Head of caudate nucleus (tissue), 42 donors: ENCODE measurements at regions not wholly inside any gene's neighbourhood (a gene's known extent, or its start where the extent isn't known, plus 50 kb on each side); places are given as distances from the start of the nearest gene placed in this dataset.
"Not testable (repeated sequence)": the region's sequence is repeated elsewhere in the genome, so short reads cannot be mapped to it uniquely, and the experiment has no call there.

ENCODE experiments used
- DNase-seq, 42 donors: peaks; one replicate each; pipeline versions ENCODE4 v3.0.0 to v3.0.0-alpha.2; 2020 to 2021; ENCODE audit warnings: mixed read lengths in 7 of 42
- intact Hi-C: fragments of 100-400 bp; cut with DNase I; formaldehyde crosslinking; loops from one replicate; pipeline ENCODE4 v1.15.0; 2022

GRCh38 chr3:154921351-154921750 is 158.8 kb upstream of the MME start:
- intact Hi-C loops = no loop called here

GRCh38 chr3:154919226-154919625 is 160.9 kb upstream of the MME start:
- intact Hi-C loops = no loop called here
- no peak for DNase-seq

More at GRCh38 chr3:154921351-154921750, 158.8 kb upstream of the MME start:
- no peak for DNase-seq

DNA sequence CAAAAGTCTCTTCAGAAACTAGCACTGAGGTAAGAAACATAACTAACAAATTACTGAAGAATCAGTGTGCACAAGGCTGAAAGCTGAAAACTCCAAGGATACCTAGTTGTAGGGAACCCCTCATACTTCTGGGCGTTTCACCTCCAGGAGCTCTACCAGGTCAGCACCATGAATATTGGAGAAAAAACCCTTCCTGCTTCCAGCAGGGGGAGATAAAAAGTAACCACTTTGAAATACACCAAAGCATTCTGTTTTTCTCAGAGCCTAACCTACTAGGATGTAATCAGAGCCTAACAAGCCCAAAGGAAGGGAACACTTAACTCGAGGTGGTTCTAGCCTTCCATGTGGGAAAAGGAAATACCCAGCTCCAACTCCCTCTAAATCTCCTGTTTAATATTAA is 175.8 kb upstream of the MME start:
- intact Hi-C loops = no loop called here
- DNase-seq = no peak

DNA sequence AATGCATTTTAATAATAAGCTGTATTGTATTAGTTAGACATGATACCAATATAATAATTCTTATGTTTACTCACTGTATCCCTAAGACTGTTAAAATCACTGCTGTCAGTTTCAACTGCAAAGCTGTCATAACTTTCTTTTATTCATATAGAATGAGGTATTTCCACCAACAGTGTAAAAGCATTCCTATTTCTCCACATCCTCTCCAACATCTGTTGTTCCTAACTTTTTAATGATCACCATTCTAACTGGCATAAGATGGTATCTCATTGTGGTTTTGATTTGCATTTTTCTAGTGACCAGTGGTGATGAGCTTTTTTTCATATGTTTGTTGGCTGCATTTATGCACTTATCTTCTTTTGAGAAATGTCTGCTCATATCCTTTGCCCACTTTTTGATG is 177.6 kb upstream of the MME start:
- DNase-seq, intact Hi-C loops: not testable (repeated sequence)

GRCh38 chr3:154901278-154901677 is 178.8 kb upstream of the MME start:
- DNase-seq = no peak
- intact Hi-C loops = no loop called here

GRCh38 chr3:154900816-154901215 is 179.3 kb upstream of the MME start:
- DNase-seq = no peak
- intact Hi-C loops = no loop called here

GRCh38 chr3:154898916-154899315 is 181.2 kb upstream of the MME start:
- intact Hi-C loops = no loop called here
- no peak for DNase-seq

GRCh38 chr3:154898443-154898842 is 181.7 kb upstream of the MME start:
- intact Hi-C loops = no loop called here
- no peak for DNase-seq

DNA sequence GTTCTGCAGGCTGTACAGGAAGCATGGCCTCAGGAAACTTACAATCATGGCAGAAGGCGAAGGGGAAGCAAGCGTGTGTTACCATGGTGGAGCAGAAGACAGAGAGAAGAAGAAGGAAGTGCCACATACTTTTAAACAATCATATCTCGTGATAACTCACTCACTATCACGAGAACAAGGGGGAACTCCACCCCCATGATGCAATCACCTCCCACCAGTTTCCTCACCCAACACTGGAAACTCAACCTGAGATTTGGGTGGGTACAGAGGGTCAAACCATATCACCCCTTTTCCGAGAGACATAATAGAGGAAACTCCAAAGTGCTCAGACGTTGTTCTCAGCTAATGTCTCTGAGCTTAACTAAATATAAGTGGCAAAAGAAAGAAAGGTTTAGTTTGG is 186.3 kb upstream of the MME start:
- intact Hi-C loops = no loop called here
- no peak for DNase-seq

DNA sequence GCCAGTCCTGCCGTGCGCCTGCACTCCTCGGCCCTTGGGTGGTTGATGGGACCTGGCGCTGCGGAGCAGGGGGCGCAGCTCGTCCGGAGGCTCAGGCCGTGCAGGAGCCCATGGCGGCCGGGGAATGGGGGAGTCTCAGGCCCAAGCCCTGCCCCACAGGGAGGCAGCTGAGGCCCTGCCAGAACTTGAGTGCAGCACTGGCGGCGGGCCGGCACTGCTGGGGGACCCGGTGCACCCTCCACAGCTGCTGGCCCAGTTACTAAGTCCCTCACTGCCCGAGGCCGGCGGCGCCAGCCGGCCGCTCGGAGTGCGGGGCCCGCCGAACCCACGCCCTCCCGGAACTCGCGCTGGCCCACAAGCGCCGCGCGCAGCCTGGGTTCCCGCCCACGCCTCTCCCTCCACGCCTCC is 190.9 kb upstream of the MME start:
- intact Hi-C loops = no loop called here
- no peak for DNase-seq

DNA sequence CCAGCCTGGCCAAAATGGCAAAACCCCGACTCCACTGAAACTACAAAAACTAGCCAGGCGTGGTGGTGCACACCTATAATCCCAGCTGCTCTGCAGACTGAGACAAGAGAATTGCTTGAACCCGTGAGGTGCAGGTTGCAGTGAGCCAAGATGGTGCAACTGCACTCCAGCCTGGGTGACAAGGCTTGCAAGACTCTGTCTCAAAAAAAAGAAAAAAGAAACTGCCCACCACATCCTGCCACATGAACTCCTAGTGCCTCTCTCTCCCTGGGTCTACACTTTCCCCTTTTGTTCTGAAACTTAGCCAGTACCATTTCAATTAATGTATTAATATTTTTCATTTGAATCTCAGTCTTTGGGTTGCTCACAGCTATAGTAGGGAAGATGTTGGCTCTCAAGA is 192.2 kb upstream of the MME start:
- no peak for DNase-seq
- intact Hi-C loops = no loop called here

DNA sequence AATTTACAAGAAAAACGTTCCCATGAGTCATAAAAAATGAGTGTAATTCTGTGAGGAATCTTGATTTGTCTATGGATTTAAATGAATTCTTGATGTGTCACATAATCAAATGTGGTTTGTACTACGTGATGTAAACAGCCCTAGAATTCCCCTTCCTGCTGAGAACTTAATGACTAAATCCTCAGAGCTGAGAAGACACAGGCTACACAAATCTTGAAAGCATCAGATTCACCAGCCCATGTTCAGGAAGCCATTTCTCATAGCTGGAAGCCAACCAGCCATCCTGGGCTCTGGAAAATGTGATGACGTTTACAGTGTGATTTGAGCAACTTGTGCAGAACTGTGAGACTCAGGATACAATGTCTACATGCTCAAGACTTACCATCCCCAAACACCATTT is 193.7 kb upstream of the MME start:
- intact Hi-C loops = no loop called here
- no peak for DNase-seq

DNA sequence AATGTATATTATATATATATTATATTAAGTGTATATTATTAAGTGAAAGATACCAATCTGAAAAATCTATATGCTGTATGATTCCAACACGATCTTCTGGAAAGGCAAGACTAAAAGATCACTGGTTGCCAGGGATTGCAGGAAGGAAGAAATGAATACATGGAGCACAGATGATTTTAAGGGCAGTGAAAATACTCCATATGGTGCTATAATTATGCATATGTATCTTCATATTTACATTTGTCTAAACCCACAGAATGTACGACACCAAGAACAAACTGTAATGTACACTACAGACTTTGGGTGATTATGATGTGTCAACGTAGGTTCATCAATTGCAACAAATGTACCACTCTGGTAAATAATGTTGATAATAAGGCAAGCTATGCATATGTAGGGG is 194.7 kb upstream of the MME start:
- no peak for DNase-seq
- intact Hi-C loops = no loop called here

DNA sequence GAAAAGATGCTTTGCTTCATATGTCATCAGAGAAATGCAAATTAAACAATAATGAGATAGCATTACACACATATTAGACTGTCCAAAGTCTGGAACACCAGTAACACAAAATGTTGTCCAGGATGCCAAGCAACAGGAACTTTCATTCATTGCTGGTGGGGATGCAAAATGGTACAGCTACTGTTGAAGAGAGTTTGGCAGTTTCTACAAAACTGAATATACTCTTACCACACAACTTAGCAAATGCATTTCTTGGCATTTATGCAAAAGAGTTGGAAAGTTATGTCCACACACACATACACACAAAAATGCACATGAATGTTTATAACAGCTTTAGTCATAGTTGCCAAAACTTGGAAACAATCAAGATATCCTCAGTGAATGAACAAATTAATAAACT is 195.2 kb upstream of the MME start:
- DNase-seq = no peak
- intact Hi-C loops = no loop called here

- intact Hi-C loops = no loop called here
- no peak for DNase-seq
These were observed 205.0 kb upstream of the MME start for GRCh38 chr3:154875142-154875541.

DNA sequence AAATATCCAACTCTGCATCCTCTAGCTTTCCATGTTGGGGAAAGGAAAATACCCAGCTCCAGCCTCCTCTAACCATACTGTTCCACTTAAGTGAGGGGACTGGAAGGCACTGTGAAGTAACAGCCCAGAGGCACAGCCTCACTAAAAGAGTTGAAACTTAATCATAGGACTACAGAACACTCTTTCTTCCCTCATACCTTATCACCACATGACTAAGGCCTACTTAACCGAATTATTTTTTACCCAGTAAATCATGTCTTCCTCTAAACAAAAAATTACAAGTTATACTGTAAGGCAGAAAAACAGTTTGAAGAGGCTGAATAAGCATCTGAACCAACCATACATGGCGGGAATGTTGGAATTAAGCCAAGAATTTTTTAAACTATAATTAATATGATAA is 207.4 kb upstream of the MME start:
- no peak for DNase-seq
- intact Hi-C loops = no loop called here

- intact Hi-C loops = no loop called here
- no peak for DNase-seq
These were observed 208.0 kb upstream of the MME start for GRCh38 chr3:154872074-154872473.

DNA sequence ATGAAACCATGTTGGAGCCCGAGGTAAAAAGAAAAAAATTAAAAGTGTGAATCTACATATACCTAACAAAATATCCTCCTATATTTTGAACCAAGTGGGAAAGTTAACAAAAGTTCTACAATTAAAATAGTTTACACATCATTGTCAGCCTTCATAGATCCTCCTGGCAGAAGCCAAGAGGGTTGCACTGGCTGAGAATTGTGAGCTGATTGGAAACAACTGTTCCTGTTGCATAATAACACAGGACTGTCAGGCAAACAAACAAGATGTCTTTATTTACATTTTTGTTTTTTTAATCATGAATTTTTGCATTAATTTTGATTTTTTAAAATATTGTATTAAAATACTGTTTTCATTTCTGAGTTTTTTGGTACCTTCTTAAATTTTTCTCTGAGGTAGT is 215.2 kb upstream of the MME start:
- no peak for DNase-seq
- intact Hi-C loops = no loop called here

DNA sequence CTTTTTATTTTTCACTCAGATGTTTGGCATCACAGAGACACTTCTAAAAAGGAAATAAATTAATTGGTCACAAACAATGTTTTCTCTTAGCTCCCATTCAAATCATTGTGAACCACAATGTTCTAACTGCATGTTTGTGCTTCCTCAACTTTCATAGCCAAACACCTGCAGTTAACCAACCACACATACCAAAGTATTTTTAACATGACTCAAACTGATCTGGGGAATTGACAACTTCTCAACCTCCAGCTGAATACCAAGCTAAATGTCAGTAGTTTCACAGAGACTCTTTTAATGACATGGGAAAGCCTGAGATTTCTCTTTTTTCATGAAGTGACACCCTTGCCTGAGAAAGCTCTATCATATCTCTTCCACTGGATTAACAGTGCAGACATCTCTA is 217.9 kb upstream of the MME start:
- DNase-seq = peak in 1 of 42 donors; percentile 4
- intact Hi-C loops = no loop called here

- DNase-seq, intact Hi-C loops: not testable (repeated sequence)
These were observed 227.1 kb upstream of the MME start for GRCh38 chr3:154852998-154853397.

DNA sequence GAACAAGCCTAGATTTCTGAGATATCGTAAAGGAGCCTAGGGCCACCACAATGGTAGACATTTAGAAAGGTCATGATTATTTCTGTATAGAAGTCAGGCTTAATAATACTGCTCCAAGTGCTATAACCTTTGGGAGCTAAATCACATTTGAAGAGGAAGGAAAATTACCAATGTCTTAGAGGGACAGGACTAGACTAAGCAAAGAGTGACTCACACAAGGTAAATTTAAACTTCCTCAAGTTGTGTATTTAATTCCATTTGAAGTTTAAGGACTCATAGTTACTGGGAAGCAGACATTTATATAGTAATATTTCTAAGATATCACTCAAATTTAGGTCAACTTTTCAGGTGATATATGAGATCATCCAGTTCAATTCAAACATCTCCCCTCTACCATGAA is 227.6 kb upstream of the MME start:
- intact Hi-C loops = no loop called here
- DNase-seq = no peak

DNA sequence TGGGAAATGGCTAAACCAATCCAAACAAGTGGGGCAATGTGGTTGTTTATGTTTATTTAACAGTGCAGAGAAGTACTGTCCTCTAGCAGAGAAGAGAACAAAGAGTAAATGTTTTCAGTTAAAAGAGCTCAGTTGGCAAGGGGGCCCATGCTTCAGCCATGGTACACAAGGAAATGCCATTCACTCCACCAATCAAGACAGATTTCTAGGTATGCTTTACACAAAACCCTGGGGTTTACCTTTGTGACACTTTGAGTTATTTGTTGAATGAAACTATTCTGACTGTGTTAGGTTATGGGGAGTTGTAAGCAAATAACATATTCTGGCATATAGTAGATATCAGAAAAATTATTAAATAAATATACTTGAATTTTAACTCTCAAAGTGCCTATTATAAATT is 228.5 kb upstream of the MME start:
- intact Hi-C loops = no loop called here

More for the DNA sequence above, 228.5 kb upstream of the MME start:
- no peak for DNase-seq
